ENCODE measurements at regions not wholly inside any gene's neighbourhood (a gene's known extent, or its start where the extent isn't known, plus 50 kb on each side); places are given as distances from the start of the nearest gene placed in this dataset.

DNA sequence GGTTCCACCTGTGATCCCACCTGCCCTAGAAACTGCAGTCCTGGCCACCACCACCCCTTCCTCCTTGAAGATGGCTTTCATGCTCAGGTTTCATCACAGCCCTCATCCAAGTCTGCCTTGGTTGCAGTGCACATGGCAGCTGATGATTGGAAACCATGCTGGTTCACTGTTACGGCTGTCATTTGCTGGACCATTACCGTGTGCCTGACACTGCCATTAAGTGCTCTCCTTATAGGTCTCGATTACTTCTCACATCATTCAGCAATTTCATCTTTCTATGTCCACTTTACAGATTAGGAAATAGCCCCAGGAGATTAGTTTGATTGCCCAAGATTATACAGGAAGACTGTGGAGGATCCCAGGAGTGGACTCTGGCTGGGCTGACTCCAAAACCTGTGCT lies 123.9 kb downstream of the ICE1 start:
- Histone ChIP-seq H3K27ac (ENCODE audit: low read depth, low read length) (no peak overlapping the region), H3K4me3 (ENCODE audit: extremely low read depth in 1 of 4, insufficient read depth in 2 of 4, low read depth in 3 of 4, low read length in 4 of 4) (no peak overlapping the region), H2AK5ac (ENCODE audit: low read depth, low read length) (no peak overlapping the region), H3K27me3 (replicated peaks in 1 of 4; ENCODE audit: control insufficient read depth in 3 of 4, extremely low read depth in 1 of 4, insufficient read depth in 3 of 4, low read length in 3 of 4) (no peaks in the 10 kb centered on the region), H3K23me2 (ENCODE audit: low read depth, low read length) (no peaks in the 10 kb centered on the region), H3K9ac (replicated peaks in 1 of 4; ENCODE audit: extremely low read depth in 1 of 4, low read depth in 3 of 4, low read length in 3 of 4) (no peak overlapping the region), H3K56ac (replicated peaks; ENCODE audit: insufficient read length, low read depth, low read length) (no peak overlapping the region), H3K79me2 (ENCODE audit: control insufficient read depth in 1 of 2, insufficient read depth in 2 of 2, low read length in 2 of 2) (no peaks in the 10 kb centered on the region), H3K9me3 (ENCODE audit: insufficient read depth in 2 of 2, low read depth in 1 of 2, low read length in 1 of 2) (no peaks in the 10 kb centered on the region), H2BK12ac (ENCODE audit: low read depth, low read length) (no peak overlapping the region), H3K4me2 (ENCODE audit: insufficient read depth in 1 of 2, low read depth in 2 of 2, low read length in 2 of 2) (no peak overlapping the region), H2BK15ac (ENCODE audit: low read length) (no peak overlapping the region), H3K23ac (ENCODE audit: insufficient read length) (no peak overlapping the region), H4K5ac (ENCODE audit: insufficient read length, low read depth, low read length) (no peak overlapping the region), H3K4me1 (replicated peaks in 1 of 4; ENCODE audit: control insufficient read depth in 3 of 4, insufficient read depth in 4 of 4, low read length in 3 of 4) (peaks cover 0 to 4% (median 2%) of the 10 kb centered on the region in 4 experiments; a peak in 4 of 7 replicates), H3K18ac (ENCODE audit: extremely low read depth, low read length) (no peak overlapping the region), H3K79me1 (ENCODE audit: low read depth, low read length) (no peaks in the 10 kb centered on the region), H2BK20ac (ENCODE audit: low read length) (no peak overlapping the region; the same call in 1 of the 2 replicates), H3K14ac (ENCODE audit: insufficient read length) (no peak overlapping the region), H4K20me1 (replicated peaks in 1 of 2; ENCODE audit: control insufficient read depth in 1 of 2, insufficient read depth in 2 of 2, low read length in 2 of 2) (no peaks in the 10 kb centered on the region), H2AFZ (ENCODE audit: low read length) (no peak overlapping the region), H4K91ac (replicated peaks; ENCODE audit: insufficient read length, low read length) (no peak overlapping the region), H2BK5ac (ENCODE audit: low read depth, low read length) (no peak overlapping the region), H3K4ac (replicated peaks; ENCODE audit: insufficient read length, low read depth, low read length) (no peak overlapping the region), H2BK120ac (replicated peaks; ENCODE audit: low read depth, low read length) (no peak overlapping the region), H4K8ac (ENCODE audit: extremely low read depth, insufficient read depth, low read length) (no peak overlapping the region), H3K36me3 (ENCODE audit: control insufficient read depth in 2 of 4, insufficient read depth in 4 of 4, low read length in 3 of 4) (no peaks in the 10 kb centered on the region)
- WGBS, 2 experiments (ENCODE audit: extremely low coverage in 1 of 2, insufficient coverage in 1 of 2, insufficient read length in 1 of 2, insufficient replicate concordance in 2 of 2, low coverage in 1 of 2, low lambda C conversion rate in 2 of 2, missing lambda C conversion rate in 1 of 2), result 100% methylated on average over 3 of the region's 3 CpGs; no CpG with 5 or more reads in 1 of the 2 experiments
- DNase-seq (ENCODE audit: low read depth in 1 of 2, low spot score in 2 of 2), result no peak
- no peak for FAIRE-seq
- CTCF ChIA-PET (ENCODE audit: partially characterized antibody), result interaction anchor here (1.2 to 1.4 kb wide), 2 partner anchors 11 to 50 kb away, joined by 3 to 4 read pairs; no protein-coding TSS in a partner anchor
- TF ChIP-seq, protein P1, sequence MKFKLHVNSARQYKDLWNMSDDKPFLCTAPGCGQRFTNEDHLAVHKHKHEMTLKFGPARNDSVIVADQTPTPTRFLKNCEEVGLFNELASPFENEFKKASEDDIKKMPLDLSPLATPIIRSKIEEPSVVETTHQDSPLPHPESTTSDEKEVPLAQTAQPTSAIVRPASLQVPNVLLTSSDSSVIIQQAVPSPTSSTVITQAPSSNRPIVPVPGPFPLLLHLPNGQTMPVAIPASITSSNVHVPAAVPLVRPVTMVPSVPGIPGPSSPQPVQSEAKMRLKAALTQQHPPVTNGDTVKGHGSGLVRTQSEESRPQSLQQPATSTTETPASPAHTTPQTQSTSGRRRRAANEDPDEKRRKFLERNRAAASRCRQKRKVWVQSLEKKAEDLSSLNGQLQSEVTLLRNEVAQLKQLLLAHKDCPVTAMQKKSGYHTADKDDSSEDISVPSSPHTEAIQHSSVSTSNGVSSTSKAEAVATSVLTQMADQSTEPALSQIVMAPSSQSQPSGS (IDR thresholded peaks at IDR 0.05; ENCODE audit: low read length), result no peak
- POLR2A ChIA-PET (ENCODE audit: partially characterized antibody), result no interaction called here

All from H1 (cell line).